Lower leg skin (tissue), 3 donors: ENCODE measurements at regions not wholly inside any gene's neighbourhood (a gene's known extent, or its start where the extent isn't known, plus 50 kb on each side); places are given as distances from the start of the nearest gene placed in this dataset.

Experiments used
- POLR2A ChIP-seq, 2 donors: fragments of 450-650 bp; IDR thresholded peaks; one replicate each; pipeline ENCODE4 v1.6.1; 2016 to 2017; ENCODE audit warnings: antibody characterized with exemption in 2 of 2, mild to moderate bottlenecking in 1 of 2, moderate library complexity in 1 of 2
- TF ChIP-seq, protein P1 (sequence below), 3 donors: fragments of 450-650 bp; IDR thresholded peaks; one replicate each; pipeline ENCODE4 v1.5.1; 2016; ENCODE audit warnings: antibody characterized with exemption in 3 of 3, mild to moderate bottlenecking in 3 of 3, moderate library complexity in 2 of 3

DNA sequence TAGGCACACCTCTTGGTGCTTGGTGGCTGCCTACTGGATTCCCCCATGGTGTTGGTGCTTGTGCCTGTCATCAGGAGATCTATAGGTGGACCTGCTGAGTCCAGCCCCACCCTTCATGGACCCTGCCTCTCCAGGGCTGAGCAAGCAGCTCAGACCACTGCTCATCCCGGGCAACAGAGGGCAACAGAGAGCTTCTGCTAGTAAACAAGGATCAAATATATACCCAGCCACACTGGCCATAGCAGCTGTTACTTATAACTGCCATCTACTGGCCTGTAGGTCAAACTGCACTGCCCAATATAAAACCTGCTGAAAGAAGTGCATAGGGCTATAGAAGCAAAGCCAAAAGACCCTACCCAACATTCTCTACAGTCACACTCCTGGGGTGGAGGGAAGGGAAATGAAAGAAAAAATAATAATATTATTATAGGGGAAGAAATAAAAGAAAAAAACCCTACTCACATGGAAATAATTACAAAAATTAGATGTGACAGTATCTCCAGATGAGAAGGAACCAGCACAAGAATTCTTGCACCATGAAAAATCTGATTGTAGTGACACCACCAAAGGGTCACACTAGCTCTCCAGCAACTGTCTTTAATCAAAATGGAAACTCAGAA, 54.9 kb upstream of the ZNF800 start:
- no peak for TF ChIP-seq POLR2A (IDR thresholded peaks at IDR 0.05)
- TF ChIP-seq, protein P1, sequence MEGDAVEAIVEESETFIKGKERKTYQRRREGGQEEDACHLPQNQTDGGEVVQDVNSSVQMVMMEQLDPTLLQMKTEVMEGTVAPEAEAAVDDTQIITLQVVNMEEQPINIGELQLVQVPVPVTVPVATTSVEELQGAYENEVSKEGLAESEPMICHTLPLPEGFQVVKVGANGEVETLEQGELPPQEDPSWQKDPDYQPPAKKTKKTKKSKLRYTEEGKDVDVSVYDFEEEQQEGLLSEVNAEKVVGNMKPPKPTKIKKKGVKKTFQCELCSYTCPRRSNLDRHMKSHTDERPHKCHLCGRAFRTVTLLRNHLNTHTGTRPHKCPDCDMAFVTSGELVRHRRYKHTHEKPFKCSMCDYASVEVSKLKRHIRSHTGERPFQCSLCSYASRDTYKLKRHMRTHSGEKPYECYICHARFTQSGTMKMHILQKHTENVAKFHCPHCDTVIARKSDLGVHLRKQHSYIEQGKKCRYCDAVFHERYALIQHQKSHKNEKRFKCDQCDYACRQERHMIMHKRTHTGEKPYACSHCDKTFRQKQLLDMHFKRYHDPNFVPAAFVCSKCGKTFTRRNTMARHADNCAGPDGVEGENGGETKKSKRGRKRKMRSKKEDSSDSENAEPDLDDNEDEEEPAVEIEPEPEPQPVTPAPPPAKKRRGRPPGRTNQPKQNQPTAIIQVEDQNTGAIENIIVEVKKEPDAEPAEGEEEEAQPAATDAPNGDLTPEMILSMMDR (IDR thresholded peaks at IDR 0.05): no peak
